ENCODE measurements at regions not wholly inside any gene's neighbourhood (a gene's known extent, or its start where the extent isn't known, plus 50 kb on each side); places are given as distances from the start of the nearest gene placed in this dataset.
"Not testable (repeated sequence)": the region's sequence is repeated elsewhere in the genome, so short reads cannot be mapped to it uniquely, and the experiment has no call there.

DNA sequence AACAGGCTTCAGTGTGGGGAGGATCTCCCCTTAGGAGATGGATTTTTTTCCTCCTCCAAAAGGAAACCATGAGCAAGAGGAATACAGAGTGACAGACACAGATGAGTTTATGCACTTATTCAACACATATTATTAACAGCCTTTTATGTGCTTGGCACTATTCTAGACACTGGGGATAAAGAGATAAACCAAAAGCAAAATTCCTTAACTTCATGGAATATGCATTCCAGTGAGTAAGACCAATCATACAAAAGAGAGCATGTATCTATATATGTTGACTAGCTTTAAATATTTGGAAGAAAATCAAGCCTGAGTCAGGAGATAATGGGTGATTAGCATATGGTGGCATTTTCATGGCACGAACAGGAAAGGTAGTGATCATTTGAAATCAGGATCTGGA, 284.4 kb upstream of the RASGRP1 start:
- Histone ChIP-seq H3K27ac (ENCODE audit: low read depth, low read length, poor library complexity, severe bottlenecking) (no peak overlapping the region), H3K36me3 (ENCODE audit: insufficient read depth, low read length) (no peaks in the 10 kb centered on the region), H4K20me1 (ENCODE audit: insufficient read depth, low read length) (no peaks in the 10 kb centered on the region), H3K4me1 (ENCODE audit: insufficient read depth, low read length, poor library complexity, severe bottlenecking) (no peaks in the 10 kb centered on the region), H3K4me2 (ENCODE audit: low read length) (no peak overlapping the region), H2AFZ (ENCODE audit: low read length) (no peak overlapping the region), H3K9me2 (ENCODE audit: insufficient read depth, low read length) (no peaks in the 10 kb centered on the region), H3K4me3 (ENCODE audit: low read depth, low read length, poor library complexity, severe bottlenecking) (no peak overlapping the region), H3K9me3 (ENCODE audit: low read length) (no peaks in the 10 kb centered on the region), H3K79me2 (ENCODE audit: insufficient read depth, low read depth, low read length) (no peaks in the 10 kb centered on the region)
- BruUV-seq (replicated peaks), result no TSS peak
- intact Hi-C loops (cut with micrococcal nuclease; ENCODE audit: unreplicated experiment), result no loop called here
- TF ChIP-seq, protein P1, sequence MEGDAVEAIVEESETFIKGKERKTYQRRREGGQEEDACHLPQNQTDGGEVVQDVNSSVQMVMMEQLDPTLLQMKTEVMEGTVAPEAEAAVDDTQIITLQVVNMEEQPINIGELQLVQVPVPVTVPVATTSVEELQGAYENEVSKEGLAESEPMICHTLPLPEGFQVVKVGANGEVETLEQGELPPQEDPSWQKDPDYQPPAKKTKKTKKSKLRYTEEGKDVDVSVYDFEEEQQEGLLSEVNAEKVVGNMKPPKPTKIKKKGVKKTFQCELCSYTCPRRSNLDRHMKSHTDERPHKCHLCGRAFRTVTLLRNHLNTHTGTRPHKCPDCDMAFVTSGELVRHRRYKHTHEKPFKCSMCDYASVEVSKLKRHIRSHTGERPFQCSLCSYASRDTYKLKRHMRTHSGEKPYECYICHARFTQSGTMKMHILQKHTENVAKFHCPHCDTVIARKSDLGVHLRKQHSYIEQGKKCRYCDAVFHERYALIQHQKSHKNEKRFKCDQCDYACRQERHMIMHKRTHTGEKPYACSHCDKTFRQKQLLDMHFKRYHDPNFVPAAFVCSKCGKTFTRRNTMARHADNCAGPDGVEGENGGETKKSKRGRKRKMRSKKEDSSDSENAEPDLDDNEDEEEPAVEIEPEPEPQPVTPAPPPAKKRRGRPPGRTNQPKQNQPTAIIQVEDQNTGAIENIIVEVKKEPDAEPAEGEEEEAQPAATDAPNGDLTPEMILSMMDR (conservative IDR thresholded peaks at IDR 0.05; ENCODE audit: low read length), result no peak
- TF ChIP-seq EZH2phosphoT487 (IDR thresholded peaks at IDR 0.05; ENCODE audit: borderline replicate concordance, low read depth, low read length), result no peak
- CTCF ChIA-PET (ENCODE audit: unreplicated experiment), result no interaction called here
- POLR2A ChIA-PET, result no interaction called here
- DNase-seq (ENCODE audit: low spot score), result no peak

DNA sequence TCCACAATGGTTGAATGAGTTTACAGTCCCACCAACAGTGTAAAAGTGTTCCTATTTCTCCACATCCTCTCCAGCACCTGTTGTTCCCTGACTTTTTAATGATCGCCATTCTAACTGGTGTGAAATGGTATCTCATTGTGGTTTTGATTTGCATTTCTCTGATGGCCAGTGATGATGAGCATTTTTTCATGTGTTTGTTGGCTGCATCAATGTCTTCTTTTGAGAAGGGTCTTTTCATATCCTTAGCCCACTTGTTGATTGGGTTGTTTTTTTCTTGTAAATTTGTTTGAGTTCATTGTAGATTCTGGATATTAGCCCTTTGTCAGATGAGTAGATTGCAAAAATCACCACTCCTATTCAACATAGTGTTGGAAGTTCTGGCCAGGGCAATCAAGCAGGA, 287.6 kb upstream of the RASGRP1 start:
- POLR2A ChIA-PET; H4K20me1 ChIP-seq (ENCODE audit: insufficient read depth, low read length); H2AFZ ChIP-seq (ENCODE audit: low read length); H3K27ac ChIP-seq (ENCODE audit: low read depth, low read length, poor library complexity, severe bottlenecking); H3K79me2 ChIP-seq (ENCODE audit: insufficient read depth, low read depth, low read length); DNase-seq (ENCODE audit: low spot score); intact Hi-C loops (cut with micrococcal nuclease; ENCODE audit: unreplicated experiment); BruUV-seq (replicated peaks); H3K9me2 ChIP-seq (ENCODE audit: insufficient read depth, low read length); CTCF ChIA-PET (ENCODE audit: unreplicated experiment); H3K9me3 ChIP-seq (ENCODE audit: low read length); H3K36me3 ChIP-seq (ENCODE audit: insufficient read depth, low read length); H3K4me1 ChIP-seq (ENCODE audit: insufficient read depth, low read length, poor library complexity, severe bottlenecking); H3K4me3 ChIP-seq (ENCODE audit: low read depth, low read length, poor library complexity, severe bottlenecking); H3K4me2 ChIP-seq (ENCODE audit: low read length): not testable (repeated sequence)

DNA sequence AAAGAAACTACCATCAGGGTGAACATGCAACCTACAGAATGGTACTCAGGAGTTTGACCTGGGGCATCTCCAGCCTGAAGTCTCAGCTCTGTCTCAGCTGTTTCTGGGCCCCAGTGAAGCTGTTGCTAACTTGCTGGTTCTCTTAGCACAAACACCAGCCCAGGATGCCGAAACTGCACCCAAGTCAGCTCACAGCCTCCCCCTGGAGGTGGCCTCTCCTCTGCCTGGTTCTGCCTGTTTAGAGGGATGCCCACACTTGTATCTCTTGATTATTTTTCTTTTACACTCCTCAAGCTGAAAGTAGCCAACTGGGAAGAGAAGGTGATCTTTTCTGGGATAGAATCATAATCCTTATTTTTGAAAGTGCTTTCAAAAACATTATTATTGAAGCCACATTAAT, 289.0 kb upstream of the RASGRP1 start:
- DNase-seq (ENCODE audit: low spot score), result peak; percentile 11
- Histone ChIP-seq H3K9me3 (ENCODE audit: low read length) (no peaks in the 10 kb centered on the region), H3K4me1 (ENCODE audit: insufficient read depth, low read length, poor library complexity, severe bottlenecking) (no peaks in the 10 kb centered on the region), H3K27ac (ENCODE audit: low read depth, low read length, poor library complexity, severe bottlenecking) (no peak overlapping the region), H3K4me3 (ENCODE audit: low read depth, low read length, poor library complexity, severe bottlenecking) (no peak overlapping the region), H2AFZ (ENCODE audit: low read length) (no peak overlapping the region), H3K9me2 (ENCODE audit: insufficient read depth, low read length) (no peaks in the 10 kb centered on the region), H4K20me1 (ENCODE audit: insufficient read depth, low read length) (no peaks in the 10 kb centered on the region), H3K4me2 (ENCODE audit: low read length) (no peak overlapping the region), H3K36me3 (ENCODE audit: insufficient read depth, low read length) (no peaks in the 10 kb centered on the region), H3K79me2 (ENCODE audit: insufficient read depth, low read depth, low read length) (no peaks in the 10 kb centered on the region)
- TF ChIP-seq EZH2phosphoT487 (IDR thresholded peaks at IDR 0.05; ENCODE audit: borderline replicate concordance, low read depth, low read length), result no peak
- TF ChIP-seq, protein P1 (conservative IDR thresholded peaks at IDR 0.05; ENCODE audit: low read length), result peak; percentile 58
- ChIA-PET POLR2A (interaction anchor here (1.4 kb wide), 1 partner anchor 19 kb away, joined by 3 read pairs; no protein-coding TSS in a partner anchor), CTCF (ENCODE audit: unreplicated experiment) (no interaction called here)
- intact Hi-C loops (cut with micrococcal nuclease; ENCODE audit: unreplicated experiment), result no loop called here
- BruUV-seq (replicated peaks), result no TSS peak

Measured in OCI-LY7 (cell line).